Islet of Langerhans (tissue), 1 donor: ENCODE measurements at regions not wholly inside any gene's neighbourhood (a gene's known extent, or its start where the extent isn't known, plus 50 kb on each side); places are given as distances from the start of the nearest gene placed in this dataset.

Source experiments
- FAIRE-seq: peaks from one replicate; lab custom pipeline; 2011; peaks lifted over from hg19 to GRCh38; lab: Jason Lieb, UNC

GRCh38 chr13:103188713-103189326 is 122.6 kb upstream of the SLC10A2 start:
- peak; percentile 94 for FAIRE-seq

GRCh38 chr13:103187721-103188156 is 121.5 kb upstream of the SLC10A2 start:
- no peak for FAIRE-seq

GRCh38 chr13:103184413-103184812 is 118.2 kb upstream of the SLC10A2 start:
- no peak for FAIRE-seq

- no peak for FAIRE-seq
These were observed 113.0 kb upstream of the SLC10A2 start for GRCh38 chr13:103178986-103179943.

- no peak for FAIRE-seq
These were observed 108.7 kb upstream of the SLC10A2 start for GRCh38 chr13:103174966-103175365.

- FAIRE-seq = no peak
These were observed 102.8 kb upstream of the SLC10A2 start for GRCh38 chr13:103168901-103169508.

- no peak for FAIRE-seq
These were observed 98.0 kb upstream of the SLC10A2 start for GRCh38 chr13:103164251-103164650.

- FAIRE-seq = no peak
These were observed 95.3 kb upstream of the SLC10A2 start for GRCh38 chr13:103161476-103161875.

GRCh38 chr13:103157434-103158145 is 91.4 kb upstream of the SLC10A2 start:
- FAIRE-seq = no peak

- no peak for FAIRE-seq
These were observed 90.8 kb upstream of the SLC10A2 start for GRCh38 chr13:103157016-103157415.

GRCh38 chr13:103156346-103156998 is 90.3 kb upstream of the SLC10A2 start:
- FAIRE-seq = no peak

- FAIRE-seq = no peak
These were observed 87.2 kb upstream of the SLC10A2 start for GRCh38 chr13:103153466-103153865.

- no peak for FAIRE-seq
These were observed 81.7 kb upstream of the SLC10A2 start for GRCh38 chr13:103147961-103148360.

GRCh38 chr13:103145442-103145841 is 79.2 kb upstream of the SLC10A2 start:
- FAIRE-seq = no peak

- FAIRE-seq = no peak
These were observed 77.2 kb upstream of the SLC10A2 start for GRCh38 chr13:103143432-103143831.

- FAIRE-seq = no peak
These were observed 75.9 kb upstream of the SLC10A2 start for GRCh38 chr13:103142151-103142550.

- FAIRE-seq = no peak
These were observed 73.9 kb upstream of the SLC10A2 start for GRCh38 chr13:103140001-103140671.

- FAIRE-seq = no peak
These were observed 68.1 kb upstream of the SLC10A2 start for GRCh38 chr13:103134271-103134670.

- FAIRE-seq = no peak
These were observed 67.3 kb upstream of the SLC10A2 start for GRCh38 chr13:103133556-103133955.

- no peak for FAIRE-seq
These were observed 64.5 kb upstream of the SLC10A2 start for GRCh38 chr13:103130681-103131210.

- no peak for FAIRE-seq
These were observed 63.9 kb upstream of the SLC10A2 start for GRCh38 chr13:103130146-103130545.
